Glomerular visceral epithelial cell (primary cell): ENCODE measurements at regions not wholly inside any gene's neighbourhood (a gene's known extent, or its start where the extent isn't known, plus 50 kb on each side); places are given as distances from the start of the nearest gene placed in this dataset.

Experiments
- DNase-seq: peaks from one replicate; pipeline ENCODE4 v3.0.0-alpha.2; 2016; ENCODE audit errors: extremely low spot score

DNA sequence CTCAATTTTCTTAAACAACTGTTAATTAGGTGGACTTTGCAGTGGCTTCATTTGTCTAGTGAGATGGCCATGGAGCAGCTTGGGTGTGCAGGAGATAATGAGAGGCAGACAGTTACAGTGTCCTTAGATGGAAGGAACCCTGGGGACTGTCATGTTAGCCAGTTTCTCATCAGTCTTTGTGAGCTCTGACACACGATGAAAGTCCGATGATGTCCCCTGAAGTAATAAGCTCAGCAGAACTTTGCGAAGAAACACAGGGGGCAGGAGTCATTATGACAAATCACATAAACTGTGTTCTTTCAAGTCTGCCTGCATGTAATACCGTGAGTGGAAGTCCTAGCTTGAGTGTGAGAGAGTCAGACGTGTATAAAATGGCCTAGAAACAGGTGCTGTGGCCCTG, 201.8 kb downstream of the DRD1 start:
- DNase-seq: no peak

DNA sequence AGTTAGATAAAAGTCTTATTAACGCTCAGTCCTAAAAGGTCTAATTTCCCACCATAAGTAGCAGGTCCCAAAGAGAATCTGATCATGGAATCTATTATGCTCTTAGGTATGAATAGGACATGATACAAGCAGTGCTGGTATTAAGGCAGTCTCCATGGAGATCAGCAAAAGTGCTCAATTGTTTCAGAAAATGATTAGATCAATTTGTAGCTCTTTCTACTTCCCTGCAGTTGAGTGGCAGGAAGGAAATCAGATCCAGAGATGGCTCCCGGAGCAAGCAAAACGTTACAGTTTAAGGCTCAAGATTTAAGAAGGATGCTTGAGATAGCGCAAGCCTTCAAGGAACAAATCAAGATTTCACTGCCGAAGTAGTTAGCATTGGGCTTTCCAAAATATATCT, 205.7 kb downstream of the DRD1 start:
- no peak for DNase-seq

DNA sequence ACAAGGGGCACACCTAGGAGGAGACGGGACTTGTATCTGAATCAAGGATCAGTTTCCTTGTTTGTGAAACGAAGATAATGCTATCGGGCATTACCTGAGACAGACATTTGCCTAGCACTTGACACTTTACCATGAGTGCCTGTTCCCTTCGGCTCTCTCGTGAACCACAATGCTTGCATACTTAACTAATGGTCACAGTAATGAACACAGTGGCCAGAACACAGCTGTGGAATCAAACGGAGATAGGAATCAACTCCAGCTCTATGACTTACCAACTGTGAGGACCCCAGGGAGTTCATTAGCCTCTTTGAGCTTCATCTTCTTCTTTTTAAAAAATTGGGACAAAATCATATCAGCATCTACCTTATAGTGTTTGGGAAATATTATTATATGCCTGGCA, 207.8 kb downstream of the DRD1 start:
- DNase-seq: no peak

DNA sequence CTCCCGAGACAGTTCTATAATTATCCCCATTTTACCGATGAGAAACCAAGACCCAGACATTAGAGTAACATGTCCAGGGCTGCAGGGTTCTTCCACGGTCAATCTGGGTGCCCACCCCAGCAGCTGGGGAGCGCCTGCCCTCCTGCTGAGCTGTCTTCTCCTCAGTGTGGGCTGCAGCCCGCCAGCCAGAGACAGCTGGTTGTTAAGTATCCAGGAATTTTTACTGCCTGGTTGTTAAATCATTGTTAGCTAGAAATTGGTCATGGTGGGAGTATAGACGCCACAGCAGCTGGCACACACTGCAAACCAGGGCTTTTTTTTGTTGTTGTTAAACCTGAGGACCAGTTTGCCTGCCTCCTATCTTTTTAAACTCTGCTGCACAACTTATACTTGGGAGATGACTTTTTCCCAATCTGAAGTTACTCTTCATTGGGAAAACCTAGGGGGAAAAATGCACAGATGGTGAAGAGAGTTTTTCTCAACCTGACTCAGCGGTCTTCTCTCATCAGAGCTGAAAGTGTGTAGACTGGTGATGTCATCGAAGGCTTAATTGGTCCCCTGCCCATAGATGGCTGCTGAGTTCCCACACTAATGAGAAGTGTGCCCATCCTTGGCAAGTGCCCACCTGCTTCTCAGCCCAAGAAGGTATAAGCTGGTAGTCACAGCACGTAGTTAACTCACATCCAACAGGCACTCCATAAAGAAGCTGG, 208.6 kb downstream of the DRD1 start:
- DNase-seq: no peak

DNA sequence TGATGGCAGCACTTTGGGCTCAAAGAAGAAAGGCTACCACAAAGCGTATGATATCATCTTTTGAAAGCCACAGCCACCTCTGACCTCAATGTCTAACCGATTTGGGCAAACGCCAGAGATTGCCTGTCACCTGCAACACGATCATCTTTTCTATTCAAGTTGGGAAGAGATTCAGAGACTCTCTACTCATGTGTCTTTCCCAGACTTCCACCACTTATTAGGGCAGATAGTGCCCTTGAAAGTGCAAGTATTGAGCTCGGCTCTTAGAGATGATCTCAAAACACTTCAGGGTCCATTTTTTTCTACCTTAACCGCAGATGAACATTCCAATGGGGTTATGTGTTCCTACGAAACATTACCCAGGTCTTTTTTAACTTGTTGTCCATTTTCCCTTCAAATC, 213.7 kb downstream of the DRD1 start:
- DNase-seq: no peak

DNA sequence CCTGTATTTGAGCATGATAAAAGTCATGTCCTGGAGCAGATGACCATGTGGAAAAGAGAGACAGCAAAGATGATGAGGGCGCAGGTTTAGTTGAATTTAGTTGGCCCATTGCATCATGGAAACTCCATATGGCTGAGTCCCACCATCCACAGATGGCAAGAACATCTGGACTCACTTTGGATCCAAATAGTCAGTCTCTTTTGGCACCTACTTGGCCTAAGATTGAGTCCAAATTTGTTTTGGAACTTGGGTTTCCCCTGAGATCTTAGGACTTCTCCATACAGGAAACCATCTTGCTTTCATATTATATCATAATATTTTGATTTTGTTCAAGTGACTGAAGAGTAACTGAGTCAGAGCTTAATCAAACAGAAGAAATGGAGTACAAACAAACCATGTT, 217.5 kb downstream of the DRD1 start:
- DNase-seq: no peak

DNA sequence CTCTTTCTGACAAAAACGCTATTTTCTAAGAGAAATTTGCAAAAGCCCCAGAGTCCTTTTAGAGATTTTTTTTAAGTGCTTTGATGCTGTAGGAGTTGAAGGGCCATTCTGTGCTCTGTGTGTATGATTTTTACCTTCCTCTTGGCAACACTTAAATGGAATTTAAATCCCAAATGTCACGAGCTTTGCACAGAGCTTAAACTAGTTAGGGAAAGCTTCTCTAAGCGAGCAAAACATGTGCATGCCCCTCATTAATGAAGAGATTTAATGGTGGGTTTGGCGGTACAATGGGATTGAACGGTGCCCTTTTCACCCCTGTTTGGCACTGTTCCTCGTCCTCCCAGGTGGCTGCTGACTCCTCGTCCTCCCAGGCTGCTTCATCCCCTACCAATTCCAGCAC, 220.7 kb downstream of the DRD1 start:
- DNase-seq: no peak

DNA sequence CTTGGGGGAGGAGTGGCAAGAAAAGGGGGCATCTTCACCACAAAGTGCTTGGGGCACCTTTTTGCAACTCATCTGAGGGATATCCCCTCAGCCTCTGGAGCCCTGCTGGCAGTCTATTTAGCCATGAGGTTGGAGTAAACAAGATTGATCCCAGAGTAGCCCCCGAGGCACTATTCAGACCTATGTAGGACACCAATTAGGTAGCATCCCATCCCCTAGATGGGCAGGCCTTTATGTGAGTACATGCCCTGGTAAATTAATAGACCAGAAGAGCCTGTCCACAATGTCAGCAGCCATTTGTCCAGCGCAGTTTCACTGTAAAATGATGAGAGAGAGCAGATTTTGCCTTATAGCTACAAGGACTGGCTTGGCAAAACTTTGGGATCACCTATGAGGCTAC, 221.4 kb downstream of the DRD1 start:
- no peak for DNase-seq

DNA sequence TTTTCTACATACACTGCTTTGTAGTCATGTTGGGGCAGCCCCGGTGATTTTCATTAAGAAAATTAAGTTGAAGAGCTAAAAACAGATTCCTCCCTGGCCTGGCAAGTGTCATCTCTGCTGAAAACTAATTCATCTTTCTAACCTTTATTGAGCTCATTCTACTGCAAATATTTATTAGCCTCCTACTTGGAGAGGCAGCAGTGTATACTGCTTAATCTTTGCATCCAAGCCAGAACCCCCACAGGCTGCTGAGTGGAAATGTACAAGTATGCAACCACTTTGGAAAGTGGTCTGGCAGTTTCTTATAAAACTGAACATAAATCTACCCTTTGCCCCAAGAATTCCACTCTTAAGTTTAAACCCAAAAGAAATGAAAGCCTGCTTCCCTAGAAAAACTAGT, 223.4 kb downstream of the DRD1 start:
- DNase-seq: no peak

DNA sequence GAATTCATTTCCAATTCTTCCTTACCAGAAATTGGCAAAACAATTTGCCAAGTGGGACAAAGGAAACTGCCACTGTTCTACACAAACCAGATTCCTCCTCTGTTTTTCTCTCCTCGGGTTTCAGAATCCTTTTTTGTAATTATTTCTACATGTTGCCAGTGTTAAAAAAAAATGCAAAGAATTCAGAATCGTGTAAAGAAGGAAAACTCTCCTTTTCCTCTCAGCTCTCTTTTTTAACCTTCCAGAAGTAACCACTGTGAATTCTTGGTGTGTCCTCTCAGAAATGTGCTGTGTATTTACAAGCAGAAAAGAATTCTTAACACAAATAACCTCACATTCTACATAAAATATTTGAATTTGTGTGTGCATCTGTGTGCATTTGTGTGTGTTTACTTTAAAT, 224.6 kb downstream of the DRD1 start:
- DNase-seq: no peak

DNA sequence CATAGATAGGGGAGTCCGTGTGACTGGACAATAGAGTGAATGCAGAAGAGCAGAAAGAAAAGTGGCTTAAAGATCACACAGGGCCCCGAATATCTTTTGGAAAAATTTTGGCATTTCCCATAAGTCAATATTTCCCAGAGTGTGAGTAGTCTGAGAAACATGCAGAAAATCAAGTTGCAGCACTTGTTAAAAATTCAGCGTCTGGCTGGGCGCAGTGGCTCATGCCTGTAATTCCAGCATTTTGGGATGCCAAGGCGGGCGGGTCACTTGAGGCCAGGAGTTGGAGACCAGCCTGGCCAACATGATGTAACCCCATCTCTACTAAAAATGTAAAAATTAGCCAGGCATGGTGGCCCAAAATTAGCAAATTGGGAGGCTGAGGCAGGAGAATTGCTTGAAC, 227.0 kb downstream of the DRD1 start:
- no peak for DNase-seq

DNA sequence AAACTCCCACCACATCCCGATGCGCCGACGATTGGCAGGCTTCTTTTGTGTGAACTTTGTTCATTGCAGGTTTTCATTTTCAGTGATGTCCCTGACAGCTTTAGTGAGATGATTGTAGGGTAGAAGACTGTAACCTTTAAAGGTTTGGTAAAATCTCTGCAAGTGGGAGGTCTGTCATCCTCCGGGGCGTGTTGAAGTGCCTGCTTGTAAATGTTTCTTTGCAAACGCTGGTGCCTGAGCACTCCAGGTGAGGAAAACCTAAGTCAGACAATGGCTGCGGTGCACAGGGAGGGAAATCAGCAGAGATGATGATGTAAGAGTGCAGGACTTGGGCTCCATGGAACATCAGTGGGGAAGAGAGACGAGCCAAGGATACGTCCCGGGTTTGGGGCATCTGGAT, 228.1 kb downstream of the DRD1 start:
- no peak for DNase-seq

DNA sequence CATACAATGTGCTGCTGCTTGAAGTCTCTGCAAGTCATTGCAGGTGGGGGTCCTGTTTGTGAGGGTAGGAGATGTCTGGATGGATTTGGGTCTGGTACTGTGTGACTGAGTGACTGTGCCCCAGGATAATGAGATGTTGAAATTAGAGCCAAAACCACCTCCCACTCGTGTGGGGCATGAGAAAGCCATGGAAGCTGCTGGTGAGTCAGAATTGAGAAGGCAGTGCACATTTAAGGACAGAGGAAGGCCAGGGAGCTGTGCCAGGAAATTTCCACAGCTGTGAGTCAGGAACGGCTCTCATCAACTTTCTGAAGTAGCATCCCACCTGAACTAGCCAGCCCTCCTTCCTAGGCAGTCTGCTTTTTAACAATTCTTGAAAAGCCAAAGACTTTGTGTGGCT, 229.8 kb downstream of the DRD1 start:
- no peak for DNase-seq

DNA sequence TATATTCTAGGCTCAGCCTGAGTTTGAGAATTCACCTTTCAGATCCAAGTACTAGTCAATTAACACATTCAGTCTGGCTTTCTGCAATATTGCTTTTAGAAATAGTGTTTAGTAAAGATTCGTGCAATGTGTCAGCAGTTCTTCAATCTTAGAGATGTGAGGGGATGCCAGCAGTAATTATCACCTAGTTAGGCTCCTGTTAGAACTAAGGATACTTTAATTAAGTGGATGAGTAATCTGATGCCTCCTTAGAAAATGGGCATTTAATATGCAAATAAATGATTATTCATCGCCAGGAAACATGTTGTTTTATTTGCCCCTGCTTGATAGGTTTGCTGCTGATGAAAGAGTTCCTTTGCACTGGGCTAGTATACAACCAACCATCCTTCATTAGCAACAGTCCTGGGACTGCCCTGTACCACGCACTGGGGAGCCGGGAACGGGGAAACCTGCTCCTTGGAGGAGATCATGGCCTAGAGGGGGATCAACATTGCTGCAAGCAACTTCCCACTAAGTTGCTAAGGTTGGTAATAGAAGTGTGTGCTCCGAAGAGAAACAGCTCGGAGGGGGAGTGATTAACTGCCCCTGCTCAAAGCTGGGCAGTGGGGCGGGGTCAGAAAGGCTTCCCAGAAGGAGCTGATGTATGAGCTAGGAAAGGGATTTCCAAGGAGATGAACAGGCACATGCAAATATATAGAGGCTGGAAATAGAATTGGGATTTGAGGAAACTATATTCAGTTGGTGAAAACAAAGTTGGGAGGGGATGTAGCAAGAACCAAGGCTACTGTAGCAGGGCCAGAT, 231.8 kb downstream of the DRD1 start:
- DNase-seq: no peak

DNA sequence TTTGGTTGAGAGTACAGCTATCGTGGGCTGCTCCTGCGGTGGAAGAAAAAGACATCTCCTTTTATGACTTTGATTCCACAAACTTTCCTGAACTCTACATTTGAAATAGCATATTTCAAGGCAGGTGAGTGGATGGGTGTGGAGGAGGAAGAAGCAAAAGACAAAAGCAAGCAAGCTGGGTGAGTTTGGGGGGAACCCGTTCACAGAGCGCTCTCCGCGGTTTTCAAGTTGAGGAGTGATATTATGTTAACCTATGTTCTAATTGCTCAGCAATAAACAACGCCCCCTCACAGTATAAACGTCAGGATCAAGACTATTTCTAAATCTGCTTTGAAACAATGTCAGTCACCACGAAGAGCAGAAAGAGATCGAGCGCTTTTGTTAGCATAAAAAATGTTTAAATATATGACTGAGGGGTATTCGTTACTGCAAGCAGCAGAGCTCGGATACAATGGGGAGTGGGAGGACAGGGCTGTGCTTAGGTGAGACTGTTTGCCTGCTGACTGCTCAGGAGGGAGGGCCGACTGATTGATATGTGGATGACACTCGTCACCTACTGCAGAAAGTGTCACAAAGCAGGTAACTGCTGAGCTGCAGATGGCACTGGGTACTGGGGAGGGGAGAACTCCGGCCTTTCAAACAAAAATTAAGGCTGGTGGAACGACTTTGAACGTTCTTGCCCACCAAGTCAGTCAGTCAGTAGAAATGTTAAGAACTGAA, 236.5 kb downstream of the DRD1 start:
- DNase-seq: no peak

DNA sequence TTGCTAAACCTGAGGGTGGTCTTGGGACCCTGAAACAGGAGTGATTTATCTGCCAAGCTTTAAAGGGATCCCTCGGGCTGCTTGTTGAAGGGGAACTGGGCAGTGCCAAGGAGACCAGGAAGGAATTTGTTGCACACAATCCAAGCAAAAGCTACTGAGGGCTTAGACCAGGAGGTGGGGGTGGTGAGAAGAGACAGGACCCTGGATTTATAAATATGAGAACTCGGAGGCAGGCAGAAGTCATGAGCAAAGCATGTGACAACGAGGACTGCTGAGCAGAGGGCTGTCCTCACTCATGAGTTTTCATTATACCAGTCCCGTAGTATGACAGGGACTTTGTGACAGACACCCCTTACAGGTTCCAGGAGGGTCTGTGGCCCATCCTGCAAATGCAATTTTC, 237.3 kb downstream of the DRD1 start:
- no peak for DNase-seq

DNA sequence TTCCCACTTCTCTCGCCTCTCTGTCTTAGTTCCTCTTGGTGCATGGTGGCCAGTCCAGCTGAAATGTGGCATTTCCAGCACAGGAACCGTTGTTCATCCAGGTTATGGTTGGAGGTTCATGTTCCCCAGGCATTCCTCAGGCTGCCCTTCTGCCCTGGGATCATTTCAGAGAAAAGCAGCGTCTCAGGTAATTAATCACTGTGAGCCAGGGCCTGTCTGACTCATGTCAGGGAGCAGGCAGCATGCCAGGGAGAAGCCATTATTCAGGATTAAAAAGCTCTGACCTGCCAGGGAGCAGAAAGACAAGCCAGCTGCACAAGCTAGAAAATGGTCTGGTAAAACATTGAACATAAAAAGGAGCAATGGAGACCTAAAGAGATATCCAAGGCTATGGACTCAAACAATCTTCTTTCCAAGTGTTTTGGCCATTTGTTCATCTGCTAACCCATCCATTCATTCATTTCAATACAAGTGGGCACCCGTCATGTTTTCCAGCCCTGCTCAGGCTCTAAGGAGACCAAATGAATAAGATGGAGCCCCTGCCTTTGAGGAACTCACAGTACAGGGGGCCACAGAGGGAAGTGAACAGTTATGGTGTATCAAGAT, 241.4 kb downstream of the DRD1 start:
- DNase-seq: no peak

DNA sequence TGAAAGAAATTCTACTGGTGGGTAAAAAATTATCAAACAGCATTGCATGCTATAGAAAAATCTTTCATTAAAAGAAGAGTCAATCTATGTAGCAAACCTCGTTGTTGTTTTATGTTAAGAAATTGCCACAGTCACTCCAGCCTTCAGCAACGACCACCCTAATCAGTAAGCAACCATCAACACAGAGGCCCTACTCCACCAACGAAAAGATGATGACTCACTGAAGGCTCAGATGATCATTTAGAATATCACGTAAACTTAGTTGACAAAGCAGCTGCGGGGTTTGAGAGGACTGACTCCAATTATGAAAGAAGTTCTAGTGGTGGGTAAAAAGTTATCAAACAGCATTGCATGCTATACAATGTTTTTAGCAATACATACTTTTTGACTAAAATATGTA, 242.6 kb downstream of the DRD1 start:
- no peak for DNase-seq

DNA sequence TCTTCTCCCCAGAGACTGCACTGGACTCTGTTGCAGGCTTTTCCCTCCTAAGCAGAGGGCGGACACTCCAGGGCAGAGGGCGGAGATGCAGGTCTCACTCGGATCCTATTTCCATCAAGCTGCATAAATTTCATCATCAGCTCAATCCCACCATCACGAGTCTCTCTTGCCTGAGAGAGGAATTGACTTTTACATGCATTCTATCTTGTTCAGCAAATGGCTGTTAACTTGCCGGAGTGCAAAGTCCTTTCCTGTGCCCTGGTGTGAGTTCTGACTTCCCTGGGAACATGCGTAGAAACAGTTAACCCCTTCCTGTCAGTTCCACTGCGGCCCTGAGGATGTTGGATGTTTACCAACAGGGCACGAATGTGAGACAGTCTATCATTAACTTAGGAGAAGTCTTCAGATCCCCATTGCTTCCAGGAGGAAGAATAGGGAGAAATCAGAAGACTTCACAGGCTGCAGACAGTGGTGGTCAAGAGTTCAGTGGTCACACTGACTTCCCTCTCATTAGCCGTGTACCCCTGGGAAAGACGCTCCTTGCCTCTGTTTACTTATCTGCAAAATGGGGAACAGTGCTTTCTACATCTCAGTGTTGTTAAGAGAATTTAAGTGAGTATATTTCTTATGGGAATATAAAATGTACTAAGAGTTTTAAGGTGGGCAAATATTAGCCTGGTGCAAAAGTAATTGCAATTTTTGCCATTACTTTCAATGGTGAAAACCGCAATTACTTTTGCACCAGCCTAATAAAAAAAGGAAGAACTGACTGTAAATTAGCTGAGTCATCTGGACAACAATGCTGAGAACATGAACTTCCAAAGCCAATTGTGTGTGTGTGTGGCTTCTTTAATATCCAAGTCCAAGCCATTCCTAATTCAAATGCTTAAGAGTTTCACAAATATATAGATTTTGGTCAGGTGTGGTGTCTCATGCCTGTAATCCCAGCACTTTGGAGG, 248.0 kb downstream of the DRD1 start:
- no peak for DNase-seq

DNA sequence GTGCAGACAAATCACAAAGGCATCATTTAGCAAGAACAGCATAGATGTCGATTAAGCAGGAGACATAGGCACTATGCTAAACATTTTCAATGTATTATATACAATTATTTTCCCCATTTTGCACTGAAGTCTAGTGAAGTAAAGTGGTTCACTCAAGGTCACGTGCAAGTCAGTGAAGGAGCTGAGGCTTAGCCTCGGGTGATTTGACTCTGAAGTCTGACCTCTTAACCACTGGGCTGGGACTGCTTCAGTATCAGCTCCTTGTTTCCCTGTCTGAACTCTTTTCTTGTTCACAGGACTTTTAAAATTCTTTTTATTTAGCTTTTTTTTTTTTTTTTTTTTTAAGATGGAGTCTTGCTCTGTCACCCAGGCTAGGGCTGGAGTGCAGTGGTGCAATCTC, 262.7 kb downstream of the DRD1 start:
- DNase-seq: no peak

DNA sequence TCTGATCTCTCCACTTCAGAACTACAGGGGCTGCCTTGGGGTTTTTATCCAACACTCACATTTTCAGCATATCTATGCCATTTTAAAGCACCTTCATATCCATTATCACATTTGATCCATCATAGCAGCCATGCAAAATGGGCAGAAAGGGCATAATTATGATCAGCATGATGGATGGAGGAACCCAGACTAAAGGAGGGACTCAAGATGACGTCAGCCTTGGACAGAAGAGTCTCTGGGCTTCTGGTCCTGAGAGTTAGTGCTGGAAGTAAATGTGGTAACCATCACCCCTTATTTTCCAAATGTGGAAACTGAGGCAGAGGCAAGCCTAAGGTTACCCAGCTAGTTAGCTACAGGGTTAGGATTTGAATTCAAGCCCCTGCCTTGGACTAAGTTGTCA, 273.1 kb downstream of the DRD1 start:
- DNase-seq: no peak
